DLD1 (cell line): ENCODE measurements at regions not wholly inside any gene's neighbourhood (a gene's known extent, or its start where the extent isn't known, plus 50 kb on each side); places are given as distances from the start of the nearest gene placed in this dataset.
"Not testable (repeated sequence)": the region's sequence is repeated elsewhere in the genome, so short reads cannot be mapped to it uniquely, and the experiment has no call there.

ENCODE experiments used
- in situ Hi-C: cut with HindIII; loops from 2 replicates; pipeline ENCODE4 v1.10.0; 2017; ENCODE audit warnings: low sequenced_read_pairs

GRCh38 chr2:175304541-175304940 lies 123.0 kb upstream of the ATP5MC3 start:
- in situ Hi-C loops, result no loop called here

GRCh38 chr2:175293776-175294175 lies 112.3 kb upstream of the ATP5MC3 start:
- in situ Hi-C loops, result no loop called here

- in situ Hi-C loops, result no loop called here
Measured at GRCh38 chr2:175293195-175293594, 111.7 kb upstream of the ATP5MC3 start.

GRCh38 chr2:175282886-175283285 lies 101.4 kb upstream of the ATP5MC3 start:
- in situ Hi-C loops, result no loop called here

GRCh38 chr2:175282300-175282699 lies 100.8 kb upstream of the ATP5MC3 start:
- in situ Hi-C loops, result no loop called here

GRCh38 chr2:175277772-175278171 lies 96.3 kb upstream of the ATP5MC3 start:
- in situ Hi-C loops, result no loop called here

- in situ Hi-C loops, result no loop called here
Measured at GRCh38 chr2:175275539-175275938, 94.0 kb upstream of the ATP5MC3 start.

GRCh38 chr2:175259164-175259563 lies 77.7 kb upstream of the ATP5MC3 start:
- in situ Hi-C loops, result no loop called here

GRCh38 chr2:175256806-175257585 lies 75.5 kb upstream of the ATP5MC3 start:
- in situ Hi-C loops, result no loop called here

GRCh38 chr2:175256391-175256790 lies 74.9 kb upstream of the ATP5MC3 start:
- in situ Hi-C loops, result not testable (repeated sequence)

- in situ Hi-C loops, result no loop called here
Measured at GRCh38 chr2:175253871-175254270, 72.4 kb upstream of the ATP5MC3 start.

- in situ Hi-C loops, result no loop called here
Measured at GRCh38 chr2:175251425-175252041, 70.0 kb upstream of the ATP5MC3 start.

- in situ Hi-C loops, result no loop called here
Measured at GRCh38 chr2:175247159-175247558, 65.6 kb upstream of the ATP5MC3 start.

- in situ Hi-C loops, result no loop called here
Measured at GRCh38 chr2:175244697-175245096, 63.2 kb upstream of the ATP5MC3 start.

GRCh38 chr2:175241691-175242090 lies 60.2 kb upstream of the ATP5MC3 start:
- in situ Hi-C loops, result no loop called here

- in situ Hi-C loops, result not testable (repeated sequence)
Measured at GRCh38 chr2:175240033-175240432, 58.5 kb upstream of the ATP5MC3 start.

- in situ Hi-C loops, result no loop called here
Measured at GRCh38 chr2:175236930-175237329, 55.4 kb upstream of the ATP5MC3 start.

- in situ Hi-C loops, result no loop called here
Measured at GRCh38 chr2:175234650-175235049, 53.1 kb upstream of the ATP5MC3 start.

- in situ Hi-C loops, result no loop called here
Measured at GRCh38 chr2:175234153-175234552, 52.6 kb upstream of the ATP5MC3 start.

- in situ Hi-C loops, result no loop called here
Measured at GRCh38 chr2:175233135-175233719, 51.7 kb upstream of the ATP5MC3 start.
